Skeletal muscle tissue (tissue), 3 donors: ENCODE measurements at regions not wholly inside any gene's neighbourhood (a gene's known extent, or its start where the extent isn't known, plus 50 kb on each side); places are given as distances from the start of the nearest gene placed in this dataset.
"Not testable (repeated sequence)": the region's sequence is repeated elsewhere in the genome, so short reads cannot be mapped to it uniquely, and the experiment has no call there.

Experiments
- H3K27ac ChIP-seq: one replicate; pipeline ENCODE4 v1.7.0; 2013; ENCODE audit warnings: mild to moderate bottlenecking, low read depth, low read length, inconsistent platforms
- H3K27me3 ChIP-seq, 3 donors: one replicate each; pipeline ENCODE4 v1.7.0; 2013; ENCODE audit warnings: low read length in 3 of 3; ENCODE audit not compliant: control insufficient read depth in 3 of 3, insufficient read depth in 3 of 3
- H3K36me3 ChIP-seq, 3 donors: one replicate each; pipeline ENCODE4 v1.7.0; 2013; ENCODE audit warnings: low read length in 3 of 3; ENCODE audit not compliant: control insufficient read depth in 3 of 3, insufficient read depth in 3 of 3
- H3K4me1 ChIP-seq, 3 donors: one replicate each; pipeline ENCODE4 v1.7.0; 2013; ENCODE audit warnings: low read length in 3 of 3, mild to moderate bottlenecking in 3 of 3; ENCODE audit not compliant: control insufficient read depth in 3 of 3, insufficient read depth in 3 of 3
- H3K4me3 ChIP-seq, 3 donors: one replicate each; pipeline ENCODE4 v1.7.0; 2013; ENCODE audit warnings: low read length in 3 of 3
- H3K9ac ChIP-seq, 3 donors: one replicate each; pipeline ENCODE4 v1.7.0; 2013; ENCODE audit warnings: low read length in 3 of 3, mild to moderate bottlenecking in 3 of 3, moderate library complexity in 2 of 3, low read depth in 1 of 3
- H3K9me3 ChIP-seq, 3 donors: one replicate each; pipeline ENCODE4 v1.7.0; 2013; ENCODE audit warnings: low read length in 3 of 3; ENCODE audit not compliant: control insufficient read depth in 3 of 3
- donor health status: Osteomylitis.

DNA sequence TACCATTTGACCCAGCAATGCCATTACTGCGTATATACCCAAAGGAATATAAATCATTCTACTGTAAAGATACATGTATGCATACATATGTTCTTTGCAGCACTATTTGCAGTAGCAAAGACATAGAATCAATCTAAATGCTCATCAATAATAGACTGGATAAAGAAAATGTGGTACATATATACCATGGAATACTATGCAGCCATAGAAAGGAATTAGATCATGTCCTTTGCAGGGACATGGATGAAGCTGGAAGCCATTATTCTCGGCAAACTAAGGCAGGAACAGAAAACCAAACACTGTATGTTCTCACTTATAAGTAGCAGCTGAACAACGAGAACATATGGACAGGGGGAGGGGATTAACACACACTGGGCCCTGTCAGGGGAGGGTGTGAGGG lies 54.8 kb upstream of the ZNF30 start:
- H3K4me1 ChIP-seq, H3K9me3 ChIP-seq, H3K9ac ChIP-seq, H3K27ac ChIP-seq, H3K27me3 ChIP-seq, H3K36me3 ChIP-seq, H3K4me3 ChIP-seq: not testable (repeated sequence)

- H3K27me3 ChIP-seq = no peaks in the 10 kb centered on the region
- no peak overlapping the region for H3K9ac ChIP-seq
- peaks cover 0 to 3% (median 2%) of the 10 kb centered on the region in 3 donors for H3K9me3 ChIP-seq
- no peak overlapping the region for H3K27ac ChIP-seq
- H3K4me1 ChIP-seq = no peaks in the 10 kb centered on the region
- no peaks in the 10 kb centered on the region for H3K36me3 ChIP-seq
- no peak overlapping the region for H3K4me3 ChIP-seq
Observed at GRCh38 chr19:34867631-34868030, 59.1 kb upstream of the ZNF30 start.

- H3K4me3 ChIP-seq, H3K4me1 ChIP-seq, H3K9me3 ChIP-seq, H3K36me3 ChIP-seq, H3K9ac ChIP-seq, H3K27ac ChIP-seq, H3K27me3 ChIP-seq: not testable (repeated sequence)
Observed at GRCh38 chr19:34865225-34865624, 61.5 kb upstream of the ZNF30 start.

- H3K27ac ChIP-seq, H3K9ac ChIP-seq, H3K9me3 ChIP-seq, H3K4me1 ChIP-seq, H3K4me3 ChIP-seq, H3K27me3 ChIP-seq, H3K36me3 ChIP-seq: not testable (repeated sequence)
Observed at GRCh38 chr19:34859823-34860736, 66.6 kb upstream of the ZNF30 start.

DNA sequence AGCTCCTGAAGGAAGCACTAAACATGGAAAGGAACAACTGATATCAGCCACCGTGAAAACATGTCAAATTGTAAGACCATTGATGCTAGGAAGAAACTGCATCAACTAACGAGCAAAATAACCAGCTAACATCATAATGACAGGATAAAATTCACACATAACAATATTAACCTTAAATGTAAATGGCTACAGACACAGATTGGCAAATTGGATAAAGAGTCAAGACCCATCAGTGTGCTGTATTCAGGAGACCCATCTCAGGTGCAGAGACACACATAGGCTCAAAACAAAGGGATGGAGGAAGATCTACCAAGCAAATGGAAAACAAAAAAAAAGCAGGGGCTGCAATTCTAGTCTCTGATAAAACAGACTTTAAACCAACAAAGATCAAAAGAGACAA lies 67.4 kb upstream of the ZNF30 start:
- H3K4me3 ChIP-seq, H3K27me3 ChIP-seq, H3K36me3 ChIP-seq, H3K9ac ChIP-seq, H3K4me1 ChIP-seq, H3K9me3 ChIP-seq, H3K27ac ChIP-seq: not testable (repeated sequence)

DNA sequence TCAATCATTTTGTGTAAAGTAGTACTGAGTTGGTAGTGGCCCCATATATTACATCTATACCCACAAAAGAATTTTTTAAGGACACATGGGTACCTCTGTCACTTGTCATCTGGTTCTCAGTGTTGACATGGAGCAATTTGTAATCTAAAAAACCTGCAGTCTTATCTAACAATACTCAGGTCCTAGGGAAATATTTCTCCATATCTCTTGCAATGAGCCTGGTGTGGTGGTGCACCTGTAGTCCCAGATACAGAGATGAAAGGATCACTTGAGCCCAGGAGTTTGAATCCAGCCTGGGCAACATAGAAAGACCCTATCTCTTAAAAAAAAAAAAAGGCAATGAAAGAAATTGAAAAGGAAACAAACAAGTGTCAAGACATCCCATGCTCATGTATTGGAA lies 70.7 kb upstream of the ZNF30 start:
- Histone ChIP-seq H3K9me3 (no peaks in the 10 kb centered on the region), H3K4me1 (no peaks in the 10 kb centered on the region), H3K4me3 (no peak overlapping the region), H3K36me3 (peaks cover 0 to 2% (median 0%) of the 10 kb centered on the region in 3 donors), H3K9ac (no peak overlapping the region), H3K27me3 (no peaks in the 10 kb centered on the region), H3K27ac (no peak overlapping the region)

- H3K4me1 ChIP-seq = no peaks in the 10 kb centered on the region
- H3K9me3 ChIP-seq = no peaks in the 10 kb centered on the region
- H3K36me3 ChIP-seq = peaks cover 0 to 2% (median 0%) of the 10 kb centered on the region in 3 donors
- no peak overlapping the region for H3K27ac ChIP-seq
- H3K27me3 ChIP-seq = peaks cover 0 to 4% (median 0%) of the 10 kb centered on the region in 3 donors
- no peak overlapping the region for H3K9ac ChIP-seq
- no peak overlapping the region for H3K4me3 ChIP-seq
Observed at GRCh38 chr19:34853369-34853768, 73.3 kb upstream of the ZNF30 start.

GRCh38 chr19:34852669-34853068 lies 74.0 kb upstream of the ZNF30 start:
- Histone ChIP-seq H3K36me3 (peaks cover 0 to 2% (median 0%) of the 10 kb centered on the region in 3 donors), H3K4me1 (no peaks in the 10 kb centered on the region), H3K9ac (no peak overlapping the region), H3K9me3 (no peaks in the 10 kb centered on the region), H3K27ac (no peak overlapping the region), H3K27me3 (peaks cover 0 to 4% (median 0%) of the 10 kb centered on the region in 3 donors), H3K4me3 (no peak overlapping the region)

DNA sequence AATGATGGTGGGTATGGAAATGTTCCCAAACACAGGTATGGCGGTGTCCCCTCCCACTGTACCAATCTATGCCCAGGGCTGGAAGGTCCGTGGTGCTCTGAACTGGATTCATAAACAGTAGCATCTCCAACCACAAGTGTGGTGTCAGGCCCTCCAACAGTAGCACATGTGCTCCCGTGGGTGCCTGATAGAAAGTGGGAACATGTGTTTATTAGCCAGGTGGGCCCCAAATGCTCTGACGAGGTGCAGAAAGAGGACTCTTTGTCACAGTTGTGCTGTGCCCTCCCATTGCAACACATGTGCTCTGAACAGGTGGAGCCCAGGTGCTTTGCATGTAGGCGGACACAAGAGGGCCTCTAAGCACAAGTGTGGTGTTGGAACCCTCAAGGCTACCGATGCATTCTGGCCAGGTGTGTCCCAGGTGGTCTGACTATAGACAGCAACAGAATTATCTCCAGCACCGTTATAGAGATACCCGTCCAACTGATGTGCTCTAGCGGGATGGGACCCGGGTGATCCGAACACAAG lies 75.4 kb upstream of the ZNF30 start:
- Histone ChIP-seq H3K4me3 (no peak overlapping the region), H3K9ac (no peak overlapping the region), H3K4me1 (no peaks in the 10 kb centered on the region), H3K27ac (no peak overlapping the region), H3K36me3 (no peaks in the 10 kb centered on the region), H3K27me3 (peaks cover 0 to 6% (median 4%) of the 10 kb centered on the region in 3 donors), H3K9me3 (no peaks in the 10 kb centered on the region)

DNA sequence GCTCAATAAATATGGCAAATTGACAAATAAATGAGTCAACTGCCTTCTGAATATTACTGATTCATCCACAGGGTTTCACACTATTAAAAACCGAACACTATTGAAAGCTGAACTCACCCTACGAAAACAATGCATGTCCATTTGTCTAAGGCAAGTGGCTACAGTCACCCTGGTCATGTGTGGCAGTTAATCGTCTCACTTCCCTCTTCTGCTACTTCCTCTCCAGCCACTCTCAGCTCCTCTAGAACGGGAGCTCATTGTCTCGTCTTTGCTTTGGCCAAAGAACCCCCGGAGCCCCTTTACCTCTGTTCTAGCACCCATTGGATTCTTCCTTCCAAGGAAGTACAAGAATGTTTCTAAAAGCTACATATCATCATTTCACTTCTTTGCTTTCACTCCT lies 74.4 kb upstream of the ZNF599 start:
- no peaks in the 10 kb centered on the region for H3K4me1 ChIP-seq
- peaks cover 0 to 8% (median 4%) of the 10 kb centered on the region in 3 donors for H3K27me3 ChIP-seq
- H3K9me3 ChIP-seq = no peaks in the 10 kb centered on the region
- H3K9ac ChIP-seq = no peak overlapping the region
- H3K27ac ChIP-seq = no peak overlapping the region
- no peak overlapping the region for H3K4me3 ChIP-seq
- no peaks in the 10 kb centered on the region for H3K36me3 ChIP-seq
